Mesothelial cell of epicardium (in vitro differentiated cells): ENCODE measurements at regions not wholly inside any gene's neighbourhood (a gene's known extent, or its start where the extent isn't known, plus 50 kb on each side); places are given as distances from the start of the nearest gene placed in this dataset.

Experiments used
- DNase-seq, 2 experiments: peaks; one replicate each; pipeline ENCODE4 v3.0.0; 2021; ENCODE audit warnings: low spot score in 2 of 2; ENCODE audit not compliant: unreplicated experiment in 2 of 2
- H3K27ac Mint-ChIP-seq: 2 replicates; pipeline ENCODE4 v1.8.0; 2021; ENCODE audit warnings: mixed read lengths
- H3K27me3 Mint-ChIP-seq: 2 replicates; pipeline ENCODE4 v1.8.0; 2021; ENCODE audit warnings: low read depth, mixed read lengths
- H3K36me3 Mint-ChIP-seq: 2 replicates; pipeline ENCODE4 v1.8.0; 2021; ENCODE audit warnings: mixed read lengths
- H3K4me1 Mint-ChIP-seq: 2 replicates; pipeline ENCODE4 v1.8.0; 2021; ENCODE audit warnings: mixed read lengths
- H3K4me3 Mint-ChIP-seq: 2 replicates; pipeline ENCODE4 v1.8.0; 2021; ENCODE audit warnings: mild to moderate bottlenecking, moderate library complexity, mixed read lengths
- H3K9me3 Mint-ChIP-seq: 2 replicates; pipeline ENCODE4 v1.8.0; 2021; ENCODE audit warnings: mixed read lengths
- TF ChIP-seq, protein P1 (sequence below): fragments of 200-600 bp; sonication (generic); IDR thresholded peaks from one replicate; pipeline ENCODE4 v1.5.0; 2021; ENCODE audit warnings: antibody characterized with exemption; ENCODE audit not compliant: unreplicated experiment

DNA sequence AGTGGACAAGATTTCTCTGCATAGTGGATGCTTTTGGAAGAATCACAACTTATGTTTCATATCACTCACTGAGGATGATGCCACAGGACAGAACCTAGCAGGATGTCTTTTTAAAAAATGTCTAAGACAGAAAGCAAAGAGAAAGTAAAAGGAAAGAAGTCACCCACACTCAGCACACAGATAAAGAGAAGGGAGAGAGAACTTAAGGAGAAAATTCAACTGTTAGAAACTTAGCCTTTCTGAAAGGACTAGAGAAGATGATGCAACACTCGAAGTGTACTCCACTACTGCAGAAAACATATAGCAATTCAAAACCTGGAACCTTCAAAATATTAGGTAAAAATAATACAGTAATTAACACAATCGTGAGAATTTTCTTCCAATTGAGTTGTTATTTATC is 52.8 kb upstream of the STK26 start:
- Mint-ChIP-seq H3K4me1 (no peaks in the 10 kb centered on the region), H3K36me3 (peaks cover 1% of the 10 kb centered on the region), H3K27ac (no peak overlapping the region), H3K27me3 (no peaks in the 10 kb centered on the region), H3K4me3 (no peak overlapping the region), H3K9me3 (peaks cover 15% of the 10 kb centered on the region)
- DNase-seq, result no peak
- TF ChIP-seq, protein P1, sequence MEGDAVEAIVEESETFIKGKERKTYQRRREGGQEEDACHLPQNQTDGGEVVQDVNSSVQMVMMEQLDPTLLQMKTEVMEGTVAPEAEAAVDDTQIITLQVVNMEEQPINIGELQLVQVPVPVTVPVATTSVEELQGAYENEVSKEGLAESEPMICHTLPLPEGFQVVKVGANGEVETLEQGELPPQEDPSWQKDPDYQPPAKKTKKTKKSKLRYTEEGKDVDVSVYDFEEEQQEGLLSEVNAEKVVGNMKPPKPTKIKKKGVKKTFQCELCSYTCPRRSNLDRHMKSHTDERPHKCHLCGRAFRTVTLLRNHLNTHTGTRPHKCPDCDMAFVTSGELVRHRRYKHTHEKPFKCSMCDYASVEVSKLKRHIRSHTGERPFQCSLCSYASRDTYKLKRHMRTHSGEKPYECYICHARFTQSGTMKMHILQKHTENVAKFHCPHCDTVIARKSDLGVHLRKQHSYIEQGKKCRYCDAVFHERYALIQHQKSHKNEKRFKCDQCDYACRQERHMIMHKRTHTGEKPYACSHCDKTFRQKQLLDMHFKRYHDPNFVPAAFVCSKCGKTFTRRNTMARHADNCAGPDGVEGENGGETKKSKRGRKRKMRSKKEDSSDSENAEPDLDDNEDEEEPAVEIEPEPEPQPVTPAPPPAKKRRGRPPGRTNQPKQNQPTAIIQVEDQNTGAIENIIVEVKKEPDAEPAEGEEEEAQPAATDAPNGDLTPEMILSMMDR, result no peak
